GM23338 (cell line): ENCODE measurements at regions not wholly inside any gene's neighbourhood (a gene's known extent, or its start where the extent isn't known, plus 50 kb on each side); places are given as distances from the start of the nearest gene placed in this dataset.

Experiments
- ATAC-seq: fragments of 200-7000 bp; cut with Tn5 transposase; 3 replicates; pipeline ENCODE4 v1.9.1; 2020
- DNase-seq: peaks from one replicate; pipeline ENCODE4 v3.0.0-alpha.2; 2015; ENCODE audit warnings: low spot score
- H2AFZ ChIP-seq: fragments of 200-600 bp; sonication (generic); 2 replicates; pipeline ENCODE4 v1.8.0; 2016; ENCODE audit warnings: antibody characterized with exemption, mild to moderate bottlenecking, moderate library complexity
- H3F3A ChIP-seq: fragments of 200-600 bp; sonication (generic); replicated peaks from 2 replicates; pipeline ENCODE4 v1.8.0; 2017; ENCODE audit warnings: antibody characterized with exemption, mixed run types, low read depth
- H3K27ac ChIP-seq: fragments of 200-600 bp; sonication (generic); 2 replicates; pipeline ENCODE4 v1.6.1; 2016; ENCODE audit warnings: low read depth
- H3K27me3 ChIP-seq: fragments of 200-600 bp; sonication (generic); 2 replicates; pipeline ENCODE4 v1.8.0; 2016; ENCODE audit warnings: mild to moderate bottlenecking, mixed run types, moderate library complexity; ENCODE audit not compliant: insufficient read depth
- H3K36me3 ChIP-seq: fragments of 200-600 bp; sonication (generic); 2 replicates; pipeline ENCODE4 v1.8.0; 2016; ENCODE audit warnings: mild to moderate bottlenecking; ENCODE audit not compliant: insufficient read depth
- H3K4me1 ChIP-seq: fragments of 200-600 bp; sonication (generic); 2 replicates; pipeline ENCODE4 v1.8.0; 2016; ENCODE audit warnings: mild to moderate bottlenecking, moderate library complexity; ENCODE audit not compliant: insufficient read depth
- H3K4me2 ChIP-seq: fragments of 200-600 bp; sonication (generic); 2 replicates; pipeline ENCODE4 v1.7.1; 2017; ENCODE audit warnings: mixed run types
- H3K4me3 ChIP-seq: fragments of 200-600 bp; sonication (generic); 2 replicates; pipeline ENCODE4 v1.6.1; 2016; ENCODE audit warnings: mixed run types
- H3K79me2 ChIP-seq: fragments of 200-600 bp; sonication (generic); replicated peaks from 2 replicates; pipeline ENCODE4 v1.8.0; 2017; ENCODE audit warnings: mild to moderate bottlenecking; ENCODE audit not compliant: insufficient read depth
- H3K9me2 ChIP-seq: fragments of 200-600 bp; sonication (generic); 2 replicates; pipeline ENCODE4 v1.8.0; 2017; ENCODE audit not compliant: insufficient read depth
- H4K20me1 ChIP-seq: fragments of 200-600 bp; sonication (generic); replicated peaks from 2 replicates; pipeline ENCODE4 v1.8.0; 2017; ENCODE audit warnings: mild to moderate bottlenecking; ENCODE audit not compliant: insufficient read depth
- H3K27ac Mint-ChIP-seq: 2 replicates; pipeline ENCODE4 v1.8.0; 2020; ENCODE audit warnings: inconsistent platforms, mild to moderate bottlenecking, moderate library complexity, mixed read lengths
- H3K27me3 Mint-ChIP-seq: 3 replicates; pipeline ENCODE4 v1.8.0; 2022; ENCODE audit warnings: low read depth, mild to moderate bottlenecking, moderate library complexity, mixed read lengths, inconsistent platforms; ENCODE audit not compliant: insufficient read depth, poor library complexity
- H3K36me3 Mint-ChIP-seq: 3 replicates; pipeline ENCODE4 v1.8.0; 2021; ENCODE audit warnings: low read depth, mild to moderate bottlenecking, inconsistent platforms, moderate library complexity, mixed read lengths
- H3K4me1 Mint-ChIP-seq: 3 replicates; pipeline ENCODE4 v1.8.0; 2020; ENCODE audit warnings: mild to moderate bottlenecking, inconsistent platforms, mixed read lengths
- H3K4me3 Mint-ChIP-seq: 3 replicates; pipeline ENCODE4 v1.8.0; 2021; ENCODE audit warnings: moderate library complexity, mild to moderate bottlenecking, inconsistent platforms, mixed read lengths
- H3K9me3 Mint-ChIP-seq: 3 replicates; pipeline ENCODE4 v1.8.0; 2020; ENCODE audit warnings: moderate library complexity, mild to moderate bottlenecking, inconsistent platforms, mixed read lengths
- CREB1 ChIP-seq: fragments of 250-450 bp; sonication (Bioruptor Pico); IDR thresholded peaks from 2 replicates; pipeline ENCODE4 v1.5.0; 2020; ENCODE audit warnings: low read depth, mild to moderate bottlenecking, moderate library complexity
- CTCF ChIP-seq, 2 experiments: fragments of 200-600 bp in 1 of 2; sonication (generic) in 1 of 2; conservative IDR thresholded peaks; 2 replicates each; pipeline versions ENCODE4 v1.5.1 to v1.6.1; 2016 to 2017; ENCODE audit warnings: antibody characterized with exemption in 2 of 2, low read depth in 2 of 2, mild to moderate bottlenecking in 2 of 2, moderate library complexity in 1 of 2
- EZH2 ChIP-seq: fragments of 200-600 bp; sonication (generic); IDR thresholded peaks from one replicate; pipeline ENCODE4 v1.8.0; 2017; ENCODE audit warnings: antibody characterized with exemption, mild to moderate bottlenecking, low read depth; ENCODE audit not compliant: unreplicated experiment
- JUNB ChIP-seq: IDR thresholded peaks from one replicate; pipeline ENCODE4 v1.6.1; 2016; ENCODE audit warnings: antibody characterized with exemption; ENCODE audit not compliant: unreplicated experiment
- NANOG ChIP-seq: IDR thresholded peaks from 2 replicates; pipeline ENCODE4 v1.6.1; 2016; ENCODE audit warnings: antibody characterized with exemption, borderline replicate concordance
- POLR2AphosphoS5 ChIP-seq: IDR thresholded peaks from 2 replicates; pipeline ENCODE4 v1.6.1; 2016; ENCODE audit warnings: antibody characterized with exemption, low read depth
- REST ChIP-seq: IDR thresholded peaks from one replicate; pipeline ENCODE4 v1.6.1; 2018; ENCODE audit warnings: antibody characterized with exemption; ENCODE audit not compliant: unreplicated experiment
- STAT1 ChIP-seq: IDR thresholded peaks from one replicate; pipeline ENCODE4 v1.6.1; 2016; ENCODE audit warnings: antibody characterized with exemption; ENCODE audit not compliant: unreplicated experiment
- ZNF114 ChIP-seq: fragments of 250-450 bp; sonication (Bioruptor Pico); IDR thresholded peaks from 2 replicates; pipeline ENCODE4 v1.5.0; 2020; ENCODE audit warnings: mild to moderate bottlenecking, moderate library complexity
- ZNF331 ChIP-seq: fragments of 250-450 bp; sonication (Bioruptor Pico); IDR thresholded peaks from 2 replicates; pipeline ENCODE4 v1.5.0; 2020; ENCODE audit warnings: low read depth, mild to moderate bottlenecking, moderate library complexity
- ZNF462 ChIP-seq: fragments of 250-450 bp; sonication (Bioruptor Pico); IDR thresholded peaks from 2 replicates; pipeline ENCODE4 v1.5.0; 2020; ENCODE audit warnings: mild to moderate bottlenecking, moderate library complexity

- TF ChIP-seq ZNF462 (CRISPR knock-in tag) (no peak), POLR2AphosphoS5 (no peak), CREB1 (no peak), NANOG (no peak), ZNF114 (no peak), ZNF331 (no peak), EZH2 (no peak), STAT1 (no peak), CTCF (conservative IDR thresholded peaks at IDR 0.05; ENCODE audit: low read depth in 2 of 2) (no peak)
Measured at GRCh38 chr4:148946271-148946670, 504.1 kb upstream of the NR3C2 start (continued).

- Histone ChIP-seq H3K79me2 (no peaks in the 10 kb centered on the region), H3K4me1 (peaks cover 6% of the 10 kb centered on the region; the same call in 1 of the 2 replicates), H3K27ac (no peak overlapping the region), H3F3A (no peaks in the 10 kb centered on the region), H3K9me2 (peaks cover 3% of the 10 kb centered on the region; the same call in 1 of the 2 replicates), H2AFZ (no peak overlapping the region), H3K4me2 (no peak overlapping the region), H4K20me1 (no peaks in the 10 kb centered on the region), H3K27me3 (no peaks in the 10 kb centered on the region), H3K4me3 (no peak overlapping the region), H3K36me3 (no peaks in the 10 kb centered on the region)
- Mint-ChIP-seq H3K9me3 (no peaks in the 10 kb centered on the region), H3K4me3 (no peak overlapping the region), H3K4me1 (peaks cover 13% of the 10 kb centered on the region), H3K27me3 (no peaks in the 10 kb centered on the region), H3K36me3 (no peaks in the 10 kb centered on the region), H3K27ac (no peak overlapping the region)
- DNase-seq (no peak), ATAC-seq (no peak)
- TF ChIP-seq ZNF331 (no peak), NANOG (no peak), REST (no peak), EZH2 (no peak), JUNB (no peak)
Measured at GRCh38 chr4:148944839-148945219, 502.6 kb upstream of the NR3C2 start.
